Activated T-helper 1 cell treated with anti-CD3 and anti-CD28 coated beads, Interleukin-12 subunit alpha, Interleukin-12 subunit beta, Interleukin-2, Interleukin-4 antibody, amounts not matched to agents 30 ng/mL and 10 ng/mL and 1 ng/mL, durations not matched to agents 14 hours and 24 hours and 36 hours (primary cell): ENCODE measurements at regions not wholly inside any gene's neighbourhood (a gene's known extent, or its start where the extent isn't known, plus 50 kb on each side); places are given as distances from the start of the nearest gene placed in this dataset.

ENCODE experiments used
- DNase-seq: peaks from one replicate; pipeline ENCODE4 v3.0.0; 2021; ENCODE audit warnings: low spot score
- H3K27ac Mint-ChIP-seq: one replicate; pipeline ENCODE4 v1.8.0; 2021; ENCODE audit warnings: mild to moderate bottlenecking, mixed read lengths
- H3K27me3 Mint-ChIP-seq: one replicate; pipeline ENCODE4 v1.8.0; 2022; ENCODE audit warnings: mild to moderate bottlenecking, moderate library complexity, mixed read lengths; ENCODE audit not compliant: insufficient read depth
- H3K36me3 Mint-ChIP-seq: one replicate; pipeline ENCODE4 v1.8.0; 2021; ENCODE audit warnings: low read depth, mixed read lengths
- H3K4me1 Mint-ChIP-seq: one replicate; pipeline ENCODE4 v1.8.0; 2021; ENCODE audit warnings: low read depth, mixed read lengths
- H3K4me3 Mint-ChIP-seq: one replicate; pipeline ENCODE4 v1.8.0; 2021; ENCODE audit warnings: mild to moderate bottlenecking, moderate library complexity, mixed read lengths
- H3K9me3 Mint-ChIP-seq: one replicate; pipeline ENCODE4 v1.8.0; 2021; ENCODE audit warnings: mixed read lengths
- intact Hi-C: fragments of 100-400 bp; cut with micrococcal nuclease; formaldehyde crosslinking; loops from one replicate; pipeline ENCODE4 v1.15.1; 2024

GRCh38 chr2:199163613-199164458 lies 293.9 kb downstream of the SATB2 start:
- H3K9me3 Mint-ChIP-seq = no peaks in the 10 kb centered on the region

GRCh38 chr2:199160677-199161465 lies 296.9 kb downstream of the SATB2 start:
- Mint-ChIP-seq H3K27ac (no peak overlapping the region), H3K9me3 (no peaks in the 10 kb centered on the region), H3K4me3 (no peak overlapping the region), H3K36me3 (no peaks in the 10 kb centered on the region), H3K27me3 (no peaks in the 10 kb centered on the region), H3K4me1 (no peaks in the 10 kb centered on the region)
- intact Hi-C loops = no loop called here
- DNase-seq = no peak

More at GRCh38 chr2:199163613-199164458, 293.9 kb downstream of the SATB2 start:
- Mint-ChIP-seq H3K36me3 (no peaks in the 10 kb centered on the region), H3K27ac (no peak overlapping the region), H3K4me3 (no peak overlapping the region), H3K27me3 (no peaks in the 10 kb centered on the region), H3K4me1 (no peaks in the 10 kb centered on the region)
- intact Hi-C loops = no loop called here
- DNase-seq = no peak

GRCh38 chr2:199160081-199160480 lies 297.7 kb downstream of the SATB2 start:
- no peak for DNase-seq
- no peaks in the 10 kb centered on the region for H3K27me3 Mint-ChIP-seq
- intact Hi-C loops = no loop called here
- H3K4me3 Mint-ChIP-seq = no peak overlapping the region
- H3K27ac Mint-ChIP-seq = no peak overlapping the region
- H3K4me1 Mint-ChIP-seq = no peaks in the 10 kb centered on the region
- H3K9me3 Mint-ChIP-seq = no peaks in the 10 kb centered on the region
- no peaks in the 10 kb centered on the region for H3K36me3 Mint-ChIP-seq

GRCh38 chr2:199148076-199148845 lies 309.5 kb downstream of the SATB2 start:
- Mint-ChIP-seq H3K4me1 (no peaks in the 10 kb centered on the region), H3K4me3 (no peak overlapping the region)
- intact Hi-C loops = no loop called here

GRCh38 chr2:199147216-199147615 lies 310.5 kb downstream of the SATB2 start:
- H3K4me3 Mint-ChIP-seq = no peak overlapping the region
- H3K36me3 Mint-ChIP-seq = no peaks in the 10 kb centered on the region
- intact Hi-C loops = no loop called here
- H3K9me3 Mint-ChIP-seq = no peaks in the 10 kb centered on the region
- no peak for DNase-seq
- no peaks in the 10 kb centered on the region for H3K27me3 Mint-ChIP-seq
- no peaks in the 10 kb centered on the region for H3K4me1 Mint-ChIP-seq
- no peak overlapping the region for H3K27ac Mint-ChIP-seq

More at GRCh38 chr2:199148076-199148845, 309.5 kb downstream of the SATB2 start:
- H3K27ac Mint-ChIP-seq = no peak overlapping the region
- H3K27me3 Mint-ChIP-seq = no peaks in the 10 kb centered on the region
- no peaks in the 10 kb centered on the region for H3K36me3 Mint-ChIP-seq
- DNase-seq = no peak
- no peaks in the 10 kb centered on the region for H3K9me3 Mint-ChIP-seq

- Mint-ChIP-seq H3K27ac (no peak overlapping the region), H3K4me3 (no peak overlapping the region), H3K4me1 (no peaks in the 10 kb centered on the region), H3K36me3 (no peaks in the 10 kb centered on the region), H3K9me3 (no peaks in the 10 kb centered on the region), H3K27me3 (no peaks in the 10 kb centered on the region)
- no peak for DNase-seq
- intact Hi-C loops = no loop called here
These were observed 313.2 kb downstream of the SATB2 start for GRCh38 chr2:199144546-199144945.

- Mint-ChIP-seq H3K27me3 (no peaks in the 10 kb centered on the region), H3K4me1 (no peaks in the 10 kb centered on the region), H3K9me3 (no peaks in the 10 kb centered on the region), H3K36me3 (no peaks in the 10 kb centered on the region), H3K27ac (no peak overlapping the region), H3K4me3 (no peak overlapping the region)
- intact Hi-C loops = no loop called here
- DNase-seq = no peak
These were observed 313.7 kb downstream of the SATB2 start for GRCh38 chr2:199144036-199144435.

- no peak for DNase-seq
- H3K9me3 Mint-ChIP-seq = no peaks in the 10 kb centered on the region
- H3K36me3 Mint-ChIP-seq = no peaks in the 10 kb centered on the region
- no peak overlapping the region for H3K4me3 Mint-ChIP-seq
- no peaks in the 10 kb centered on the region for H3K27me3 Mint-ChIP-seq
- H3K27ac Mint-ChIP-seq = no peak overlapping the region
- H3K4me1 Mint-ChIP-seq = no peaks in the 10 kb centered on the region
- intact Hi-C loops = no loop called here
These were observed 321.1 kb downstream of the SATB2 start for GRCh38 chr2:199136681-199137080.

GRCh38 chr2:199136242-199136641 lies 321.5 kb downstream of the SATB2 start:
- Mint-ChIP-seq H3K27me3 (no peaks in the 10 kb centered on the region), H3K9me3 (no peaks in the 10 kb centered on the region), H3K27ac (no peak overlapping the region), H3K36me3 (no peaks in the 10 kb centered on the region), H3K4me1 (no peaks in the 10 kb centered on the region), H3K4me3 (no peak overlapping the region)
- DNase-seq = no peak
- intact Hi-C loops = no loop called here

GRCh38 chr2:199131876-199132275 lies 325.9 kb downstream of the SATB2 start:
- no peaks in the 10 kb centered on the region for H3K36me3 Mint-ChIP-seq
- no peak overlapping the region for H3K27ac Mint-ChIP-seq

GRCh38 chr2:199131136-199131655 lies 326.5 kb downstream of the SATB2 start:
- no peak overlapping the region for H3K4me3 Mint-ChIP-seq
- H3K4me1 Mint-ChIP-seq = no peaks in the 10 kb centered on the region
- DNase-seq = no peak
- H3K9me3 Mint-ChIP-seq = no peaks in the 10 kb centered on the region
- no peaks in the 10 kb centered on the region for H3K27me3 Mint-ChIP-seq
- H3K27ac Mint-ChIP-seq = no peak overlapping the region
- no peaks in the 10 kb centered on the region for H3K36me3 Mint-ChIP-seq
- intact Hi-C loops = no loop called here

More at GRCh38 chr2:199131876-199132275, 325.9 kb downstream of the SATB2 start:
- H3K9me3 Mint-ChIP-seq = no peaks in the 10 kb centered on the region
- intact Hi-C loops = no loop called here
- H3K4me3 Mint-ChIP-seq = no peak overlapping the region
- no peak for DNase-seq
- no peaks in the 10 kb centered on the region for H3K4me1 Mint-ChIP-seq
- H3K27me3 Mint-ChIP-seq = no peaks in the 10 kb centered on the region

GRCh38 chr2:199130501-199130900 lies 327.2 kb downstream of the SATB2 start:
- no peak for DNase-seq
- H3K9me3 Mint-ChIP-seq = no peaks in the 10 kb centered on the region
- no peaks in the 10 kb centered on the region for H3K4me1 Mint-ChIP-seq
- H3K4me3 Mint-ChIP-seq = no peak overlapping the region
- H3K27ac Mint-ChIP-seq = no peak overlapping the region
- H3K27me3 Mint-ChIP-seq = no peaks in the 10 kb centered on the region
- intact Hi-C loops = no loop called here
- H3K36me3 Mint-ChIP-seq = no peaks in the 10 kb centered on the region
